NCI-H2081 treated with DMSO at 0.1 percent for 48 hours (cell line): ENCODE measurements at regions not wholly inside any gene's neighbourhood (a gene's known extent, or its start where the extent isn't known, plus 50 kb on each side); places are given as distances from the start of the nearest gene placed in this dataset.
A peak's percentile ranks its signal among the peaks of the same experiment; 100 is the strongest.

Source experiments
- DNase-seq: peaks from one replicate; lab custom pipeline; 2025; lab: John Stamatoyannopoulos, UW

DNA sequence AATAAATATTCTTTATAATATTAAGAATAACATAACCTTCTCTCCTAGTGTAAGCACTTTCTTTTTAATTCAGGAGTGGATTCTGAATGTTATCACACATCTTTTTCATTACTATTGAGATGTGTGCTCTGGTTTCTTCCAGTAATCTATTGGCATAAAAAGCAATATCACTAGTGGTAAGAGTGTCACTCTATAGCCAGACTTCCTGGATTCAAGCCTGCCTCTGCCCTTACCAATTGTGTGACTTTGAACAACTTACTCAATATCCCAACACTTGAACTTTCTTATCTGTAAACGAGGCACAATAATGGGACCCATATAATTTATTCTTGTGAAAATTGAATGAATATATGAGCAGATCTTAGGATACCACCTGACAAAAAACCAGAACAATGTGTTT, 71.0 kb downstream of the SEM1 start:
- no peak for DNase-seq

DNA sequence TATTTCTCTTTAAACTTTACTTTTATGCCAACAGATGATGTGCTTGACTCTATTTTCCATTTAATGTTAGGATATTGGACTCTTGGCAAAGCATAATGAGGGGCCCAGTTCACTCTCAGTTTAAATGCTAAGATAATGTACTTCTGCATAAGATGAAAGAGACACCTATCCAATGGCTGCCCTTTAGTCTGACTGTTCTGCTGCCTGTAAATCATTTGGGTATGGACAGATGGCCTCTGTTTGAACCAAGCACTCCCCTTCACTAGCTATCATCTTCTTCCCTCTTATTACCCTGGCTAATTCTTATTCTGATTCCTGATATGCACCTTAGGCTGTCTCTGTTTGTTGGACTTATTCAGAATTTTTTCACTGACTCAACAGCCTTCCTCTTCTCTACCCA, 72.1 kb downstream of the SEM1 start:
- no peak for DNase-seq

DNA sequence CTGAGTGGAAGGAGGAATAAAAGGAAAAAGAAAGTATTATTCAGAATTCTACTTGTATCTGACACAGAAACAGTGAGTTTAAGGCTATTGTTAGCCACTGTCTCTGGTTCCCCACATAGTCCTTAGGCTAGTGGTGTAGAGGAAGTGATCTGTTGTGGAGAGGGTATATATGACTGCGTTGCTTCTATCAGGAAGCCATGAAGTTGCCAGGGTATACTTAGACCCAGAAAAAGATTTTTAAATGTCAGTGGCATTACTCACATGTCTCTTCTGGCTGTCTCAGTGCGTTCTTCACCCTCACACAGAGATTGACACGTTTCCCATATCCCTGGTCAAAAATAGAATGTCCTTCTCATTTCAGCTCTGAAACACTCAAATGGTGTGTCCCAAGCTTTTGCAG, 72.7 kb downstream of the SEM1 start:
- no peak for DNase-seq

DNA sequence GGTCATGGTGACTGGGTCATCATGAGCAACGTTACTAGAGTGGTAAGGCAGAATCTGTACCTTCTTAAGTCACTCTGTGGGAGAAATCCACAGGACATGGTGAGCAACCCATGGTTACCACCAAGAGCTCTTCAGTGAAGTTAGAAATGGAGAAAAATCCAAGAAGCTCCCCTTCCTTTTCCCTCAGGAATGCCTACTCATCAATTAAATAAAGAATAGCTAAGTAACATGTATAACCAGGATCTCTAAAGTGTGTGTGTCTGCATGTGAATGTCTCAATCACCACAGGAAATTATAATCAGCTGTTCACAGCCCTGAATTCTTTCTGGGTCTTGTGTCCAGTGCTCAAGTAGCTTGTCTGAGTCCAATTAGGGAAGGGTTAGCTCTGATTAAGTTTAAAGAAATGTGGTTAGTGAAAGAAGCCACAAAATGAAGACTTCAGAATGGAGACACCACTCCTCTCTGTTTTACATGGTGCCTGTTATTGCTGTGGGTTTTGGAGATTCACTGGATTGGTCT, 73.2 kb downstream of the SEM1 start:
- no peak for DNase-seq

DNA sequence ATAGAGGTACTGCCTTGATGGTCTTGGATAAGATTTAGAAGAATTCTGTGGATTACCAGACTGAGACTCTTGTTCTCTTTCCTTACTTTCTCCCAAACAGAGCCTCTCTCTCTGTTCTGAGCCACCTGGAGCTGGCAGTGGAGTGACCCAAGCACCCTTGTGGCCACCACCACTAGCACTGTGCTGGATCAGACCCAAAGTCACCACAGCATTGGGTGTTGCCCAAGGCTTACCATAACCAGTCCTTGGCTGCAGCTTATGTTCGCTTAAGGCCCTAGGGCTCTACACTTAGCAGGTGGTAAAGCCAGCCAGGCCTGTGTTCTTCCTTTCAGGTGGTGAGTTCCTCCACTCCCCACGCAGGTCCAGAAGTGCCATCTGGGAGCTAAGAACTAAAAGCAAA, 79.8 kb downstream of the SEM1 start:
- no peak for DNase-seq

DNA sequence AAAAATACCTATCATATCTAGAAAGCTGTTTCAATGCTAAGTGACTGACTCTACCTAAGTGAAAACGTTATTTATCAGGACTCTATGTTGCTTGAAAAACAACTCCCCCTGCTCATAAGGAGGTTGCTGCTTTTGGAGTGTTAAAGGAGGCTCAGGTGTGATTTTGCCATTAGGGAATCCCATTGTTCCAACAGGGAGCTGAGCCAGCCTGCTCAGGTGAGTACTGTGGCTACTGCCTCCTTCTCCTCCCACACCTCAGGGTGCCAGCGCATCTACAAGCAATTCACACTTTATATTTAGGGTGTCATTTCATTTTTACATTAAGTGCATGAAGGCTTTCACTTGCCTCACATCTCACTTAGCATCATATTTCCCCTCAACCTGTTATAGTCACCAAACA, 84.7 kb downstream of the SEM1 start:
- no peak for DNase-seq

DNA sequence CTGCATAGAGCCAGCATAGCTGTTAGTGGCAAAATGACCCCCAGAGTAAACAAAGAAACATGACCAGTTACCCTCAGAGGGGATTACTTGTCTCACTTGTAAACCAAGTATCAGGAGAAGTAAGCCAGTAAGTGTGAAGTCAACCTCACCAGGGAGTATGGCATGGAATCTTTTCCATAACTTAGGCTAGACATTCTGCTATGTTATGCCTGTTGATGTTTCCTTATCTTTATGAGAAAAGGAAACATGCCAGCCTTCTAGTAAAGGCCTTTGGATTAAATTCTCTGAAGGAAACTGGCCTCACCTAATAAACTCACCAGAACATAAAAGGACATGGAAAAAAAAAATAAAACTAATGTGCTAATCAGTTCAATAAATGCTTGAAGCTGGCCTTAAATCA, 87.7 kb downstream of the SEM1 start:
- no peak for DNase-seq

DNA sequence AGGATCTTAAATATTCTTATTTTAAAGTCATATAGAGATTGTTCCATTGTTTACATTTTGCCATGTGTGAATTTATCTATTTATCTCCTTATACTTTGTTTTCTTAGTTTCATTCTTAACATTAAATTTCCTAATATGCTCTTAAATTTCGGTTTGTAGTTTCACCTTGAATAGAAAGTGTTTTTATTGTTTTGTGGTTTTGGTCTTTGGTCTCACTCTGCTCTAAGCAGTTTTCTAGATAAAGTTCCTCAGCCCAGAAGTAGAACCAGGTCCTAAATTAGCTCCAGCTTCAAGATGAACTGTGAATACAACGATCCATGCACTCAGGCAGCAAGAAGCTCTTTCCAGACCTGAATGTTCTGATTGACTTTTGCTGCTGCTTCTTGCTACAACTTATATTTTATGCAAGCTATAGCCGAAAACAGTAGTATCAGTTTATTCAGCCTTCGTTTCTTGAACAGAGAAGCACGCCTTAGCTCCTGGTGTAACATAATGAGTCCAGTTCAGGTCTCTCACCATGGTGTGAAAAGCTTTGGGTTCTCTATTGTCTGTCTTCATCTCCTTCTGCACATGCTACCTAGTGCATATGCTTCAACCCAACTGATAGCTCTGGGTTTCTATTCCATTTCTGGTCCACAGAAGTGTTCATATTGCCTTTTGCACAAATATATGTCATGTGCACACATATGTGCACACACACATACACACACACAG, 95.3 kb downstream of the SEM1 start:
- no peak for DNase-seq

DNA sequence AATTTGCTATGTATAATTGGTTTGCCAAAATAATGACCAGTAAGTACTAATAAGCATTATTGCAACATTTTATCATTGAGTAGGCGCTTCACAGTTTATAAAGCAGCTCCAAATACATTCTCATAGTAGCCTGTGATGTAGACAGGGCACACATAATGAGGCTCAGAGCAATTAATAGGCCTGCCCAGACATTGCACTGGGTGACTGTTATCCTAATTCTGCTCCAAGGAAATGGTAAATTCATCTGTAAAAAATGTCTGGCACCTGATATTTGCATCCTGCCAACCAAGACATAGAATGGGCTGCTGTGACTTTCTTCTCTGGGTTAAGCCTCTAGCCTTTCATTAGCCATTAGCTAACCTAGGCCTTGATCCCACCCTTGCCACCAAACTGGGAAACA, 97.6 kb downstream of the SEM1 start:
- DNase-seq, result no peak

DNA sequence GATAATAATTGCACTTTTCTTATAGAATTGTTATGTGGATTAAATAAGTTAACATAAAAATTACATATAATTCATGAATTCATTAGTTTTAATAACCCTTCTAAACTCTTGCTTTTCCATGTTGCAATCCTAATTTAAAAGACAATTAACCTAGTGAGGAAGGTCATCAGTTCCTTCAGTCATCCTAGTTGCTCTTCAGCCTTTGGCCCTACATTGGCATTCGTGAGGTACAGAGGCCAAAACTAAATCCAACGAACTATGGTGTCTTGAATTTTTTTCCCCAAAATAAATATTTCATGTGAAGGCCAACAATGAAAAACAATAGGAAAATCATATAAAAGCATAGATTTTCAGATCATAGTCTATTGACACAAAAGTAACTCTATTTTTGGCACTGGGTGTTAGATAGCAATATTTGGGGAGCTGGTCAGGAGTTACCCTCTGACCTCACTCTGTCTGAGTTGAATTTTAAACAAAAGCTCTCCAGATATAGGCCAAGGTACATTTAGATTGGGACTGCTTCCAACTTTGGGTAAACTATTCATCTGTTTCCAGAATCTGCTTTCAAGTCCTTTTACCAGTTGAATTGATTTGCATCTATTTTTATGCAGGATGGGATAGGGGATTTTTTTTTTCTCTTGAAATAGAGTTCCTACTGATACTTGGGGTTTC, 104.5 kb downstream of the SEM1 start:
- DNase-seq, result no peak

DNA sequence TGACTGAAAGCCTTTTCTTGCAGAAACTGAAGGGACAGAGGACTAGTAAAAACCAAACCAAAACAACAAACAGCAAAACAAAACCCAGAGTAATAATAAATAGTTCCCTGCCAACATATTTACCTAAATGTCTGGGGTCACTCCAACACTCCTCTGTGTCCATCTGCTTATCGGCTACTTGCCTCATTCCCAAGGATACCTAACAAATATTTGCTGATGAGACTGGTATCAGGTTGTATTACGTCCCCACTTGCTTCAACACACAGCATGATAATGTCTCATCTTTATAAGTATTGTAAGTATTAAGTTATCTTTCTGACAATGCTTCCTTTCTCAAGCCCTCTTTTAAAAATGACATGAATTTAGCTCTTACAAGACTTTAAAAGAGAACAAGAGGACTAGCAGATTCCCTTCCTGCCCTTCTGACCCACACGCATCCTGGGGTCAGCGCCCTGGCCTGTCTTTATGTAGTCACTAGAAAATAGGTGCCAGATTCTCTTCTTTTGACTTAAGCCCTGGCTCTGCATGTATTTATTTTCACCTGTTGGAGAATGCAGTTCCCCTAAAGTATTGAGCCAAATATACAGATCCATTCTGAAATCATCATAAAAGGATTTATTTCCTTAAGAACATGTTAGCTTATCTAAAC, 110.2 kb downstream of the SEM1 start:
- no peak for DNase-seq

DNA sequence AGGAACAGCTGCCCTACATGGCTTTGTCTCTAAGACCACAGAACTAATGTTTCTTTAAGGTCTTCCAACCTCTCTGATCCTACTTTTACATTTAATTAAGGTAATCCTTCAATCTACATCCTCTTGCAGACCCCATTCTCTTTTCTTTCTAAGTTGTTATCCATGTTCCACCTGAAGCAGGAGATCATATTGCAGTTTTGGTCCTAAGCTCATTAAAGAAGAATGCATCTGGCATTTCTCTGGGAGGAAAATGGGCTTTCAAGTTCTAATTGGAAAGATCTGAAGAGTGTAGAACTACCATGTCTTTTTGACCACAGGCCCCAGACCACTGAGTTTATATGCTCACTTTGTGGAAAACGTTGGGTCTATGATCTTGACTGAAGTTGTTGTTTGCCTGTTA, 111.2 kb downstream of the SEM1 start:
- DNase-seq, result no peak

DNA sequence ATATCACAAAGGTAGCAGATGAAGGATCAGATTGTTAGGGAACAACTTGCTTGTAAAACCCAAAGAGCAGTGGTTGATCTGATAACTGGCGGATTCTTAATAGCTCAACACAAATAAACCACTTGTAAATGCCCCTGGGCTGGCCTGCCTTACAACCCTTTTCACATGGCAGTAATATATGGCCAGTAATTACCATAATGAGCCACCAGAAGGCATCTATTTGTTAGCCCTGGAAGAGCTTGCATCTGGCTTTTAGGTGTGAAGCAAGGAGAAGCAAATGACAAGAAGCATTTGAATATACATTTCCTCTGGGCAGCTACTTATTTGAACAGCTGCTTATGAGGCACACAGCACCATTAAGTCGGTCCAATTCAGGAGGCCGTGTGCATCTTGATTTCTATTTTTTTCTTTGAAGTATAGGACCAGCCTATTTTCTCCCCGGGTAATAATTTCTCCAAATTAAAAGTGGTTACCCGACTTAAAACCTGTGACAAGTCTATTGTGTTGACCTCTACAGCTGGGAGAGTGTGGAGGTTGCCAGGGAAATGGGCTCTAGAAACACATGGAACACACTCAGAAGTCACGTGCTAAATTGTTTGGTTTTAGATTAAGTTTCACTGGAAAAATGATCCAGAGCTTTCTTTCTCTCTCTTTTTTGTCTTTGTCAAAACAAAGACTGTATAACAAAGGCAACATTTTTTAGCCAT, 113.4 kb downstream of the SEM1 start:
- peak; percentile 100 for DNase-seq

DNA sequence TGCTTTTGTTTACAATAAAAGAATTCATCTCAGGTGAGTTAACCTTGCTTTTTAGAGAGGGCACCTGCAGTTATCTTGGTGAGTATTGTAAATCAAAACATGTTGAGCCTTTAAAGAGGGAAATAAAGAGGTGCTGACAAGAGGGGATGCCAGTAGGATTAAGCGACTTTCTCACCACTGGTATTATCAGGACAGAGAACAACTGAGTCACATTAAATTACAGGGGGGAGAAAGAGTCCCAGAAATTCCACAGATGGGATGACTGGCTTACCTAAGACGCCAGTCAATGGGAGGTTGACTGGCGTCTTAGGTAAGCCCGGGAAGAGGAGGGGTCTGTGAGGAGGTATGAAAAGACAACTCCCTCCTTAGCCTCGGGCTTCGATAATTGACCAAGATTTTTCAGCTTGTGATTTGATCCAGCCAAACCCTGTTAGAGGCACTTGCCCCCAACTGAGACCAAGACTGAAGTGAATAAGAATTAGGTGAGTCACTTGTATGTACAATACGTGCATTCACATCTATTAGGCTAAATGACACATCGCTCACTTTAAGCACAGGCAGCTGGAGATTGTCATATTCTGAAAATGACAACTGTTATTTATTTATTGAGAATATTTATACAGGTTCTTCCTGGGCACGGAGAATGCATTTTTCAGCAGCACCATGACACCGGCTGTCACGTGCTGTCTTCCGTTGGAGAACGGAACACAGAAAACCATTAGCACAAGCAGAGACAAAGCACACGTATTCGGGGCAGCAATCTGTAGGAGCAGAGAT, 117.6 kb downstream of the SEM1 start:
- peak; percentile 78 for DNase-seq

DNA sequence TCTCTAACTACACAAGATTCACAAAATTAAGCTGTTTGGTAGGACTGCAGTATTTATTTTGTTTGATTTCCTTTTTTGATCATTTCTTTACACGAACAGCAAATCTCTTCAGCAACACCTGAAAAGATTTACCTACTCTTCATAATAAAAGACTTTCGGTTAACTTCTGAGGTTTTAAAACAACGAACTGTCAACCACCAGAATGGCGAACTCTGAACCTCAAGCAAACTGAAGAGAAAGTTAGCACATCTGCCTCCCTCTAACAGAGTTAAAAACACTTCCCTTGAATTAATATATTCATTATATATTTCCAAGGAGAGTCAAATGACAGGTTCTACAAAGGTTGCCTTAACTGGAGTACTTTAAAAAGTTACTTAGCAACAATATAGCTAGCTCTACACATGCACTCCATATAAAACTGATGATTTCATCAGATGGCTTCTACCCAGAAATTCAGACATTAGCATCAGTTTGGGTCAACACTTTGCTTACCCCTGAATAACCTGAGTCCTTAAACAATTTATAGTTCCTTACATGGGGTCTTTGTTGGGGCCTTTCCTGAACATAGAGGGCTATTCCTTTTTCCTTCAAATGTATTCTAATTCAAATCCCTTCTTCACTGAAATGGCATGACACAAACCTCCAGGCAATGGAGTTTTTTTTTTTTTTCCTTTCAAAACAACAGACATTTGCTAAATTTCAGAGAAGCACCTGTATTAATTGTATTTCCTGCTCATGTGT, 118.3 kb downstream of the SEM1 start:
- DNase-seq, result no peak

DNA sequence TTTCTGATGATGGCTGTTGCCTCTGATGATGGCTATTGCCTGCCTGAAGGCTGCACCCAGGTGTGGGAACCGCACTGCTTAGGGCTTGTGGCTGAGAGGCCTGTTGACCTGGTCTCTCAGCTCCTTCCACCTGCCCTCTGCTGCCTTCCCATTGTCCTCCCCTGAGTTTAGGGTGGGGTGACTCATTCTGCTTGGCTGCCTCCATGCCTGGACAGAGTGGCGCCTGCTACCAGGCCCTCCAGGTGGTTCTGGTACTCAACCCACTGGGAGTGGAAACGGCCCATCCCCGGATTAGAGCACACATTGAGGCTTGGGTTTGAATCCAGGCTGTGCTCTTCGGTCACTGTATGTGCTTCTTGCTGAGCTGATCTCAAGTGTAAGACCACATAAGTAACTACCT, 120.6 kb downstream of the SEM1 start:
- DNase-seq, result no peak

DNA sequence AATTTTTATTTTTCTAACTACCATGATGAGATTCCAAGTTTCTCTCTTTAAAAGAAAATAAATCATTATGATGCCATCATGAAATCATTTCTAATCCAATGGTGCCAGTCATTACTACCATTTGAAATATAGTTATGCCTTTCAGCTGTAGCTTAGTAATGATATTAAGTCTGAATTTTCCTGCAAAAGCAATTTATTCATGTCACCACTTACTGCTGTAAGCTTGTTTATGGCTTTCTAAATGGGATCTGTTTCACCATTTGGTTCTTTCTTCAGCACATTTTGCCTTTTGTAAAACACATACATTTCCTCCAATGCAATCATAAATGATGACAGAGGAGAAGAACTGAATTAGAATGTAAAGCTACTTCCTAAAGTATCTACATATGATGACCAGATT, 130.5 kb downstream of the SEM1 start:
- no peak for DNase-seq

DNA sequence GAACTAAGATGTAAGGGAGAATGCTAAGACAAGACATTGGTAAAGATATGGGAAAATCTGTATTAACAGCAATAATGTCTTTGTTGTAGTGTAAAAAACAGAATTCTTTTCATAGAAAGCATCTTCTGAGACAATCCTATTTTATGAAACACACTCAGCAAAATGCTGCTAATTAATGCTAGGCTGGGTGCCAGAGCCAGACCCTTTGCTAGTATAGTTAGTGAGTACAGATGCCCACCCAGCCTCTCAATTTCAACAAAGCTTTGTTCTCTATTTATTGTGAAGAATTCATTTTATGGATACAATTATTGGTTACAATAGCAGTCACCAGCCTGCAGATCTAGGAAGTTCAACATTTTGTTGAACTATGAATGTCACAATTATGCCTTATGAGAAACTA, 131.0 kb downstream of the SEM1 start:
- no peak for DNase-seq

DNA sequence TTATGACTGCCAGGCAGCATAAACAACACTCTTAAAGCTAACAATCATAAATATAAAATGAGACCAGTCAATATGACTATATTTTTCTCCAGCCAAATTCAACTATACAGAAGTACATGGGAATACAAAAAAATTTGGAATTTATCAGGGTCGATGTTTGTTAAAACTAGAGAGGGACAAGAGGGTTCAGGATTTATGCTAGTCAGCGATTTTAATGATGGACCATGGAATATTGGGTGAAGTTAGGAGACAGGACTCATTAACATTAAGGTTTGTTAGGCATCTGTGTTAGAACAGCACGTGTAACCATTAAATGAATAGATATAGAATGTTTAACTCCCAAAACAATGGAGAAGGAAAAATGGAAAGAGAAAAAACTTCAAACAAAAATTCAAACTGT, 146.2 kb downstream of the SEM1 start:
- DNase-seq, result no peak

DNA sequence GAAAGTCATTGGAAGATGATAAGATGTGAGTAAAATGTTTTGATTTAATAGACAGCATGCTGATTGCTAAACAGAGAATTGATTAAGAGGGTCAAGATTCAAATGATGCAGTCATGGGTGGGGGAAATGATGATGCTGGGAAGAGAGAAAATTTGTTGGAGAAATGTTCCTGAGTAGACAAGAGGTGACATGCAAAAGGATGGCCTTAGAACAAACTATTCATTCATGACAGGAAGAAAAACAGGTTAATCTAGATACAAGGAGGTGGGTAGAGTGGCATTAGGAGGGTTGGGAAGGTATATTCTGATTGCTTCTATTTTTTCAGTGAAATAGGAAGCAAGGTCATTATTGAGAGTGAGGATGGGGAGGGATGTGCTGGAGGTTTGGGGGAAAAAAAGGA, 146.7 kb downstream of the SEM1 start:
- DNase-seq, result no peak

DNA sequence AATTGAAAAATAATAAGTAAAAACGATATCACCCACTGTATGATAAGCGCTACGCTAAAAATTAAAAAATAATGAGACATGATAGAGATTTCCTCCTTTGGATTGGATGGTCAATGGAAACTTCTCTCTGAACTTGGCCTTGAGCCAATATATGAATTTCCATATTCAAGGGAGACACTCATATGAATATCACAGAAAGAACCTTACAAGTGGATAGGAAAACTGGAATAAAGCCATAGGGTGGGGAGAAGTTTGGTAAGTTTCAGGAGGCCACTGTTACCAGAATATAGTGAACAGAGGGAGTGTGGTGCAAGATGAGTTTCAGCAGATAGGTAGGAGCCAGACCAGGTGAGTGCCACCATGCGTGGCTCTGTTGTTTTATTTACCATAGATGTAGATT, 147.2 kb downstream of the SEM1 start:
- DNase-seq, result no peak
